Parathyroid adenoma (tissue), 2 donors: ENCODE measurements at regions not wholly inside any gene's neighbourhood (a gene's known extent, or its start where the extent isn't known, plus 50 kb on each side); places are given as distances from the start of the nearest gene placed in this dataset.

Experiments
- H2AFZ ChIP-seq: fragments of 300-600 bp; sonication (generic); one replicate; pipeline ENCODE4 v1.7.0; 2017; ENCODE audit warnings: antibody characterized with exemption, mild to moderate bottlenecking
- H3K27ac ChIP-seq: fragments of 300-600 bp; sonication (generic); one replicate; pipeline ENCODE4 v1.7.0; 2017
- H3K27me3 ChIP-seq: fragments of 300-600 bp; sonication (generic); one replicate; pipeline ENCODE4 v1.7.0; 2017; ENCODE audit warnings: low read length; ENCODE audit not compliant: control insufficient read depth, insufficient read depth
- H3K36me3 ChIP-seq: fragments of 300-600 bp; sonication (generic); one replicate; pipeline ENCODE4 v1.7.0; 2017; ENCODE audit warnings: low read length; ENCODE audit not compliant: control insufficient read depth, insufficient read depth
- H3K4me1 ChIP-seq: fragments of 300-600 bp; sonication (generic); one replicate; pipeline ENCODE4 v1.7.0; 2017; ENCODE audit warnings: control low read depth
- H3K4me2 ChIP-seq: fragments of 300-600 bp; sonication (generic); one replicate; pipeline ENCODE4 v1.7.0; 2017; ENCODE audit warnings: low read length
- H3K4me3 ChIP-seq: fragments of 300-600 bp; sonication (generic); one replicate; pipeline ENCODE4 v1.7.0; 2017; ENCODE audit warnings: low read depth, low read length
- H3K79me2 ChIP-seq: fragments of 300-600 bp; sonication (generic); one replicate; pipeline ENCODE4 v1.7.0; 2017; ENCODE audit warnings: control low read depth
- H3K9ac ChIP-seq: fragments of 300-600 bp; sonication (generic); one replicate; pipeline ENCODE4 v1.7.0; 2017; ENCODE audit warnings: mild to moderate bottlenecking
- H3K9me3 ChIP-seq: fragments of 300-600 bp; sonication (generic); one replicate; pipeline ENCODE4 v1.7.0; 2017; ENCODE audit warnings: low read length; ENCODE audit not compliant: control insufficient read depth
- CTCF ChIP-seq: fragments of 300-600 bp; sonication (generic); IDR thresholded peaks from one replicate; pipeline ENCODE4 v1.7.0; 2017; ENCODE audit warnings: antibody characterized with exemption, mild to moderate bottlenecking
- donor health status: primary hyperparathyroidism.

DNA sequence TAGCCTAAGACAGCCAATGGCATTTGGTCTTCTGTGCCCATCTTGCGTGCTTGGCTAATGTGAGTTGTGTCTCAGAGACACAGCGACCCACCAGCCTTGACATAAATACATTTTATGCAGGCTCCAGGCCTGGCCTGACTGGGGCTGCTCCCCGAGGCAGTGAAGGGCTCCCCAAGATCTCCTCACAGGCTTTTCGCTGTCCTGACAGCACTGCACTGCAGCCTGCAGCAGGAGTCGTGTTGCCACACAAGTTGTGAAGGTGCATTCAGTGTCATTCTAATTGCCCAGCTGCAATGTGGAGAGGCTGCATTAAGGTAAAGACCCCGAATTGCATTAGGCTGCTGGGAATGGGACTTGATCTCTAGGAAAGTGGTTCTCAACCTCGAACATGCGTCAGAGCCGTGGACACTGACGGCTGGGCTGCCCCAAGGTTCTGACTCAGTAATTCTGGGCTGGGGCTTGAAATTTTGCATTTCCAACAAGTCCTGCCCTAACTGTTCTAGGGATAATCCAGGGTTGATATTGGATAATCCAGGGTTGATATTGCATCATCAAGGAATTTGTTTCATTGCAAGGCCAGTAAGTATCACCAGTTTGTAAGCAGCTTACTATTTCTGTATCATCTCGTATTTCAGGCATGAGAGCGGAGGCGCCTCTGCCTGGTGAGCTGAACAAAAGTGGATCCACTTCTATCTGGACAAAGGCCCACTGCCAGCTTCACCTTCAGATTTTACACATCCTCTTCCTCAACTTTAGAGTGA, 108.7 kb upstream of the INSIG1 start:
- Histone ChIP-seq H3K27ac (no peak overlapping the region), H2AFZ (no peak overlapping the region), H3K4me1 (peaks cover 2% of the 10 kb centered on the region), H3K9me3 (no peaks in the 10 kb centered on the region), H3K36me3 (no peaks in the 10 kb centered on the region), H3K9ac (no peak overlapping the region), H3K4me3 (no peak overlapping the region), H3K4me2 (no peak overlapping the region), H3K27me3 (no peaks in the 10 kb centered on the region), H3K79me2 (no peaks in the 10 kb centered on the region)
- TF ChIP-seq CTCF, result no peak

DNA sequence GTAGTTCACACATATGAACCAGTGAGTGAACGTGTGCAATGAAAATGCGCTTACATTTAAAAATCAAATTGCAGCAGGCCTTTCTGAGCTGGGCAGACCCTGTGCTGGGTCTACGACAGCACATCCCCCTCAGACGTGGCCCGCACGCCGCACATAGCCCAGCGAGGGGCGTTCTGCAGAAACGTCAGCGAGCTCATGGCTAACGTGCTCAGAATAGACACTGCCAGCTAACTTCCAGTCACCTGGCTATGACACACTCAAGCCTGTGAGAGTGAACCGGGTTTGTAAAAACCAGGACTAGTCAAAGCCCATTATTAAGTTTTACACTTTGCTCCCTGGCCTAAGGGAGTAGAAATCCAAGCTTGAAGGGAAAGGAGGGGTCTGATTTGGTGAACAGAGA, 108.1 kb upstream of the INSIG1 start:
- Histone ChIP-seq H3K4me1 (peaks cover 2% of the 10 kb centered on the region), H3K79me2 (no peaks in the 10 kb centered on the region), H3K9ac (no peak overlapping the region), H3K36me3 (no peaks in the 10 kb centered on the region), H3K9me3 (no peaks in the 10 kb centered on the region), H3K27me3 (no peaks in the 10 kb centered on the region), H2AFZ (no peak overlapping the region), H3K27ac (no peak overlapping the region), H3K4me2 (no peak overlapping the region), H3K4me3 (no peak overlapping the region)
- no peak for TF ChIP-seq CTCF

DNA sequence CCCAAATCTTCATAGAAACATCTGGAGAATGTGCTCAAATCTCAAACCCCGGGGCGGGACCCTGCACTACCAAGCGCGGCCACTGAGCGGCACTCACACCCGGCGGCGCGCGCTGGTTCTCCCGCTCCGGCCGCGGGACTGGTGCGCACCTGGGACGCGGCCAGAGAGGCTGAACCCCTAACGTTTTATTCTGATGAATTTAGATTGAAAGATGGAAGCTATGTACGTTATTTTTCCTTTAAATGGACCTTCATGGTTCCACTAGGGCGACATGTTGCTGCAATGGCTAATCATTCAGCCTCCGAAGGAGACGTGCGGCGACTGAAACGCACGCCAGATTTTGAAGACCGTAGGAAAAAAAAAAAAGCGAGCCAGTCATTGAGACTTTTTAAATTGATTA, 107.0 kb upstream of the INSIG1 start:
- Histone ChIP-seq H3K27me3 (no peaks in the 10 kb centered on the region), H3K27ac (no peak overlapping the region), H3K4me1 (peaks cover 2% of the 10 kb centered on the region), H3K9me3 (no peaks in the 10 kb centered on the region), H3K79me2 (no peaks in the 10 kb centered on the region), H3K4me2 (no peak overlapping the region), H3K4me3 (no peak overlapping the region), H3K9ac (no peak overlapping the region), H3K36me3 (no peaks in the 10 kb centered on the region), H2AFZ (no peak overlapping the region)
- peak; percentile 96 for TF ChIP-seq CTCF

DNA sequence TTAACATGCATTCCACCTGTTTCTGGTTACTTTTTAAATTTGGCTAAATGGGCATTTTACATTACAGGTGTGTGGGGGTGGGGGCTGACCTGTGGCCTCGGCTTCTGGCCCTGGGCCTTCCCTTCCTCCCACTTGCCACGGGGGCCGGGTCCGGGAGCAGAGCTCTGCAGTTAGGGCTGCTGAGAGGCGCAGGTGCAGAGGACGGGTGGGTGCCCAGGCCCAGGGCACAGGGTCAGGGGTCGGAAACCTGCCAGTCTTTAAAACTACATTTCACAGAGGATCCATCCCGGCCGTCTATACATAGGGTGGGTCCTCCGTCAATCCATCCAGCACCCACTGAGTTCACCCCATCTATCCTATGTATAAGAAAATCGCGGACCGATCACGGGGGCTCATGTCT, 106.5 kb upstream of the INSIG1 start:
- Histone ChIP-seq H3K79me2 (no peaks in the 10 kb centered on the region), H3K4me2 (no peak overlapping the region), H3K27ac (no peak overlapping the region), H3K36me3 (no peaks in the 10 kb centered on the region), H3K4me1 (peaks cover 2% of the 10 kb centered on the region), H3K27me3 (no peaks in the 10 kb centered on the region), H2AFZ (no peak overlapping the region), H3K9me3 (no peaks in the 10 kb centered on the region), H3K4me3 (no peak overlapping the region), H3K9ac (no peak overlapping the region)
- TF ChIP-seq CTCF, result no peak

DNA sequence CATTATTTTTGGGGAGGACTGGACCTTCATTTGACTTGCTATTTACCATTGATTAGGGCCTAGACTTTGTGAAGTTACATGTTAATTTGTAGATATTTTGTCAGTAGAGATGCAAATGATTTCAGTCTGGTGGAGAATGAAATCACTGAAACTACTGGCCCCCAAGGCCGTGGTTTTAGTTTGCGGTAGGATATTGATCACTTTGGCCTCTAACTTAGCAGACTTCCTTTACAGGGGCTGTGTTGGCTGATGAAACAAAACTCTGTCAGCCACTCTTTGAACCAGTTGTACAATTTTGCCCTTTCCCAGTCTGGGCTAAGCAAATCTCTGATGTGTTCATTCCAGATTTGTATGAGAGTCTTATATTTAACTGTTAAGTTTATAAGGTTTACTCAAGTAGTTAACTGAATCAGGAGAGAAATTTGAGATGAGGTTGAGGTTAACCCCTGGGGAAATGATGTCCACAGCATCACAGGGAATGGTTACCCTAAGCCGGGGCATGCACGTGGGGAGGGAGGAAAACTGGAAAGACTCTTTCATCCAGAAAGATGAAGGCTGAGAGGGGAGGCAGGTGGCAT, 105.7 kb upstream of the INSIG1 start:
- Histone ChIP-seq H2AFZ (no peak overlapping the region), H3K36me3 (no peaks in the 10 kb centered on the region), H3K4me1 (peaks cover 2% of the 10 kb centered on the region), H3K9me3 (no peaks in the 10 kb centered on the region), H3K27ac (no peak overlapping the region), H3K9ac (no peak overlapping the region), H3K79me2 (no peaks in the 10 kb centered on the region), H3K4me3 (no peak overlapping the region), H3K27me3 (no peaks in the 10 kb centered on the region), H3K4me2 (no peak overlapping the region)
- TF ChIP-seq CTCF, result no peak
